ENCODE measurements at regions not wholly inside any gene's neighbourhood (a gene's known extent, or its start where the extent isn't known, plus 50 kb on each side); places are given as distances from the start of the nearest gene placed in this dataset.

DNA sequence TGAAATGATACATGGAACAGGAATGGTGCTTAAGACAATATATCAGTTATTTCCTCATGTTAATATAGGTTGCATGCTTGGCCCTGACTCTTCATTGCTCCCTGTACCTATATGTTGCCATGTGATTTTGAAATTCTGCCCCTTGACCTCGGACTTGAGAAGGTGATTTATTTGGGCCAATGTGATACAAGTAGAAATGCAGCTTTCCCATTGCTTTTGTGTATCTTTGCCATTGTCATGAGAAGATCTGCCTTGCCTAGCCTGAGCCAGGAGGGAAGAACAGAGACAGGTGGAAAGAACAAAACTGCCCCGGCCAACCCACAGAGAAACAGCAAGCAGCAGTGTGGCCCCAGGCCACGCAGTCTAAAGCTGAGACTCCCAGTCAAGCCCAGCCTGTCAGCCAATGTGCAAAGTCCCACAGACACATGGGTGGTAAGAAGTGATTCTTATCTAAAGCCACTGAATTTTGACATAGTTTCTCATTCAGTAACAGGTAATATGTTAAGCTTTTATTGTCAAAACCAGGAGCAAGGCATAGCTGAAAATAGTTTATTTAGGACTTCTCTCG lies 245.7 kb upstream of the RND3 start:
- TF ChIP-seq, protein P1, sequence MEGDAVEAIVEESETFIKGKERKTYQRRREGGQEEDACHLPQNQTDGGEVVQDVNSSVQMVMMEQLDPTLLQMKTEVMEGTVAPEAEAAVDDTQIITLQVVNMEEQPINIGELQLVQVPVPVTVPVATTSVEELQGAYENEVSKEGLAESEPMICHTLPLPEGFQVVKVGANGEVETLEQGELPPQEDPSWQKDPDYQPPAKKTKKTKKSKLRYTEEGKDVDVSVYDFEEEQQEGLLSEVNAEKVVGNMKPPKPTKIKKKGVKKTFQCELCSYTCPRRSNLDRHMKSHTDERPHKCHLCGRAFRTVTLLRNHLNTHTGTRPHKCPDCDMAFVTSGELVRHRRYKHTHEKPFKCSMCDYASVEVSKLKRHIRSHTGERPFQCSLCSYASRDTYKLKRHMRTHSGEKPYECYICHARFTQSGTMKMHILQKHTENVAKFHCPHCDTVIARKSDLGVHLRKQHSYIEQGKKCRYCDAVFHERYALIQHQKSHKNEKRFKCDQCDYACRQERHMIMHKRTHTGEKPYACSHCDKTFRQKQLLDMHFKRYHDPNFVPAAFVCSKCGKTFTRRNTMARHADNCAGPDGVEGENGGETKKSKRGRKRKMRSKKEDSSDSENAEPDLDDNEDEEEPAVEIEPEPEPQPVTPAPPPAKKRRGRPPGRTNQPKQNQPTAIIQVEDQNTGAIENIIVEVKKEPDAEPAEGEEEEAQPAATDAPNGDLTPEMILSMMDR (IDR thresholded peaks at IDR 0.05), result no peak
- TF ChIP-seq SOX15 (CRISPR knock-in tag; IDR thresholded peaks at IDR 0.05) (no peak), ESRRA (CRISPR knock-in tag; IDR thresholded peaks at IDR 0.05; ENCODE audit: borderline replicate concordance) (no peak), ZNF317 (CRISPR knock-in tag; IDR thresholded peaks at IDR 0.05; ENCODE audit: borderline replicate concordance, low read depth) (no peak)

Data from WTC11 (cell line).